Activated T-cell treated with anti-CD3 and anti-CD28 coated beads, Interleukin-2, amount 50 U/mL, for 72 hours (primary cell): ENCODE measurements at regions not wholly inside any gene's neighbourhood (a gene's known extent, or its start where the extent isn't known, plus 50 kb on each side); places are given as distances from the start of the nearest gene placed in this dataset.
"Not testable (repeated sequence)": the region's sequence is repeated elsewhere in the genome, so short reads cannot be mapped to it uniquely, and the experiment has no call there.

ENCODE experiments used
- ATAC-seq, 2 donors: fragments of 150-1000 bp; cut with Tn5 transposase; replicated peaks in 1 of 2; 2 replicates each; pipeline ENCODE4 v1.10.0; 2021; ENCODE audit warnings: moderate library complexity in 2 of 2, mild to moderate bottlenecking in 1 of 2
- DNase-seq, 2 donors: peaks; one replicate each; pipeline ENCODE4 v3.0.0; 2021 to 2022; ENCODE audit warnings: mixed read lengths in 1 of 2
- H3K27ac Mint-ChIP-seq: one replicate; pipeline ENCODE4 v1.8.0; 2022; ENCODE audit warnings: mild to moderate bottlenecking, moderate library complexity, mixed read lengths
- H3K27me3 Mint-ChIP-seq: one replicate; pipeline ENCODE4 v1.8.0; 2022; ENCODE audit warnings: low read depth, mixed read lengths
- H3K36me3 Mint-ChIP-seq, 2 donors: one replicate each; pipeline ENCODE4 v1.8.0; 2022; ENCODE audit warnings: mixed read lengths in 2 of 2, mild to moderate bottlenecking in 1 of 2; ENCODE audit not compliant: insufficient read depth in 2 of 2
- H3K4me1 Mint-ChIP-seq: one replicate; pipeline ENCODE4 v1.8.0; 2022; ENCODE audit warnings: low read depth, mixed read lengths
- H3K4me3 Mint-ChIP-seq, 2 donors: one replicate each; pipeline ENCODE4 v1.8.0; 2022; ENCODE audit warnings: mild to moderate bottlenecking in 2 of 2, mixed read lengths in 2 of 2, moderate library complexity in 2 of 2
- H3K9me3 Mint-ChIP-seq, 2 donors: one replicate each; pipeline ENCODE4 v1.8.0; 2022; ENCODE audit warnings: mixed read lengths in 2 of 2

DNA sequence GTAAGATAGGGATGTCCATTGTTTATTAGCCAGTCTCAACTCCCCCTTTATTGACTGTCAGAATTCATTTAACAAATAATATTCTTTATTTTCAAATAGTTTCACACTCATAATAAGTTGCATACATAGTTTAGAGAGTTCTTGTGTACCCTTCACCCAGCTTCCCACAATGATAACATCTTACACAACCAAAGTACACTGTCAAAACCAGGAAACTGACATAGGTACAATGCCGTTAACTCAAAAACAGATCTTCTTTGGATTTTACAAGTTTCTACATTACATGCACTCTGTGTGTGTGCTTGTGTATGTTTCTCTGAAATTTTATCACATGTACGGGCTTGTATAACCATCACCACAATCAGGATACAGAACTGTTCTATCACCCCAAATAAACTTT is 64.4 kb upstream of the IFNLR1 start:
- no peaks in the 10 kb centered on the region for H3K9me3 Mint-ChIP-seq
- DNase-seq (no peak), ATAC-seq (no peak)
- no peak overlapping the region for H3K4me3 Mint-ChIP-seq
- H3K4me1 Mint-ChIP-seq, result no peaks in the 10 kb centered on the region
- H3K27me3 Mint-ChIP-seq, result no peaks in the 10 kb centered on the region
- H3K27ac Mint-ChIP-seq, result no peak overlapping the region
- H3K36me3 Mint-ChIP-seq, result no peaks in the 10 kb centered on the region

DNA sequence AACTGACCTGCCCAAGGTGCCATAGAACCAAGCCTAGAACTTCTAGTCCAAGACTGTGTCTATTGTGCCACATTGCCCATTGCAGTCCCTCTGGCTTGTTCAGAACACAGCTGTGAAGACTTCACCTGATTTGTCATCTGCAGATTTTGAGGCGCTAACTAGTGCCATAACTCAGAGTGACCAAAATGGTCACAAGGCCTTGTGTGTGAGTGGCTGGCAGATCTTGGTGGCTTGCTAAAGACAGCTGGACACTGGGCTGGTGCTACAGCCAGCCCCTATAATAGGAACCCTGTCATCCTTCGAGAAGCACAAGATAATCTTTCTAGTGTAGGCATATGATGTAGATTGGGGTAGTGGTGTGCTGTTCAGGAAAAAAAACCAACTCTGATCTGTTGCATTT is 63.7 kb upstream of the IFNLR1 start:
- DNase-seq (no peak), ATAC-seq (no peak)
- Mint-ChIP-seq H3K4me1 (no peaks in the 10 kb centered on the region), H3K27me3 (no peaks in the 10 kb centered on the region), H3K4me3 (no peak overlapping the region), H3K9me3 (no peaks in the 10 kb centered on the region), H3K36me3 (no peaks in the 10 kb centered on the region), H3K27ac (no peak overlapping the region)

DNA sequence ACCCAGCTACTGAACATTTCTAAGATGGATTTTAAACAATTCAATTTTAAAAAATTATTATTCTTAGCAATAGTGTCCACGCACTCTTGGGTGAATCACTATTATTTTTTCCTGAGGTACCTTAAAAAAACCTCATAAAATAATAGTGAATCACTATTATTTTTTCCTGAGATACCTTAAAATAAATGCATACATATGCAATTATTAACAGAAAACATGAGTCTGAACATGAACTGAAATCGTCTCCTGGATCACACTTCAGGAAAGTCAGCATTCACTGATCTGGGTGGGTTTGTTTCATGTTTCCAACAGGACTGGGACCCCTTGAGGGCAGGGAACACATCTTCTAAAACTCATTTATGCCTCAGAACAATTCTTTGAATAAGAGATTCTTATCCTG is 63.1 kb upstream of the IFNLR1 start:
- H3K4me3 Mint-ChIP-seq, result no peak overlapping the region
- H3K9me3 Mint-ChIP-seq, result no peaks in the 10 kb centered on the region
- DNase-seq (no peak), ATAC-seq (no peak)
- H3K27me3 Mint-ChIP-seq, result no peaks in the 10 kb centered on the region
- H3K27ac Mint-ChIP-seq, result no peak overlapping the region
- H3K36me3 Mint-ChIP-seq, result no peaks in the 10 kb centered on the region
- no peaks in the 10 kb centered on the region for H3K4me1 Mint-ChIP-seq

DNA sequence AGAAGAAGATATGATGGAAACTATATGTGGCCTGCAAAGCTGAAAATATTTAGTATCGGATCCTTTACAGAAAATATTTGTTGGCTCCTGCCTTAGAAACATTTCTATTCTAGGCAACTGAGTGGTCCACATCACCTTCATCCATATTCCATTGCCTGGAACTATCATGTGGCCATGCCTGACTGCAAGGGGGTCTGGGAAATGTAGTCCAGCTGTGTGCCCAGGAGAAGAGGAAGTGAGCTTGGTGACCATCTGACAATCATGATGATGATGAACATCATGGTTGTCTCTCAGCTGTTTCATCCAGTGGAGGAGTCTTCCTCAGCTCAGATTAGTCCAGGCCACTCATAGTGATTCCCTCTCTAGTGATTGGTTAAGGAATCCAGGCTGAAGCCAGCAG is 61.8 kb upstream of the IFNLR1 start:
- DNase-seq (no peak), ATAC-seq (no peak)
- Mint-ChIP-seq H3K27me3 (no peaks in the 10 kb centered on the region), H3K4me3 (no peak overlapping the region), H3K36me3 (no peaks in the 10 kb centered on the region), H3K4me1 (no peaks in the 10 kb centered on the region), H3K27ac (no peak overlapping the region), H3K9me3 (no peaks in the 10 kb centered on the region)

DNA sequence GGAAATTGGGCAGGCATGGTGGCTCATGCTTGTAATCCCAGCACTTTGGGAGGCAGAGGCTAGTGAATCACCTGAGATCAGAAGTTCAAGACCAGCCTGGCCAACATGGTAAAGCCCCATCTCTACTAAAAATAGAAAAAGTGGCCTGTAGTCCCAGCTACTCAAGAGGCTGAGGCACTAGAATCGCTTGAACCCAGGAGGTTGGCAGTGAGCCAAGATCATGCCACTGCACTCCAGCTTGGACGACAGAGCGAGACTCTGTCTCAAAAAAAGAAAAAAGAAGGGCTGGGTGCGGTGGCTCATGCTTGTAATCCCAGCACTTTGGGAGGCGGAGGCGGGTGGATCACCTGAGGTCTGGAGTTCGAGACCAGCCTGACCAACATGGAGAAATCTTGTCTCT is 60.2 kb upstream of the IFNLR1 start:
- not testable (repeated sequence) for DNase-seq

DNA sequence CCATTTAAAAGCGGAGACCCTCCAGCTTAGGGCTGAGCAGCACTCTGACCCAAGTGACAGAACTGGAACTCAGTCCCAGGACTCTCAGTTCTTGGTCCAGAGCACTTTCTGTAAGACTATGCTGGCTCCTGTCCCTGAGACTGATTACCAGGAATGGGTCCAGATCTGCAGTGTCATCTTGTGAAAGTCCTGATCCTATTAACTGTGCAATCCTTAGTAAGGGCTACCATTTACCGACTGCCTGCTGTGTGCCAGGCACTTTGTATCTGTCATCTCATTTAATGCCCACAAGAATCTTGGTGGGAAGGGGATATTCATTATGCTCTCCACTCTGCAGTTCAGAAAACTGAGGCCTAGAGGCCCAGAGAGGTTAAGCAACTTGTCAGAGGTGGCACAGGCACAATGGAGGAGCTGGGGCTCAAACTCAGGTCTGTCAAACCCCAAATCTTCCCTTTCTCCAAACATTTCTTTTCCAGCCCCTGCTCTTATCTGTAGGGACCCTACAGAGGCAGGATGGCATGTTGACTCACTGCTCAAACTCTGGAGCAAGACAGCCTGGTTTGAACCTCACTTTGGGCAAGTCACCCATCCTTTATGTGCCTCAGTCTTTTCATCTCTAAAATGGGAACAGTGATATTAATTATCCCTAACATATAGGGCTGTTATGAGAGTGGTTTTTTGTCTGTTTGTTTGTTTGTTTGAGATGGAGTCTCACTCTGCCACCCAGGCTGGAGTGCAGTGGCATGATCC is 57.6 kb upstream of the IFNLR1 start:
- H3K27ac Mint-ChIP-seq, result no peak overlapping the region
- DNase-seq, result no peak
- no peak for ATAC-seq

More for the DNA sequence above, 60.2 kb upstream of the IFNLR1 start:
- H3K4me3 Mint-ChIP-seq, H3K9me3 Mint-ChIP-seq, H3K4me1 Mint-ChIP-seq, H3K36me3 Mint-ChIP-seq, ATAC-seq, H3K27me3 Mint-ChIP-seq, H3K27ac Mint-ChIP-seq: not testable (repeated sequence)

DNA sequence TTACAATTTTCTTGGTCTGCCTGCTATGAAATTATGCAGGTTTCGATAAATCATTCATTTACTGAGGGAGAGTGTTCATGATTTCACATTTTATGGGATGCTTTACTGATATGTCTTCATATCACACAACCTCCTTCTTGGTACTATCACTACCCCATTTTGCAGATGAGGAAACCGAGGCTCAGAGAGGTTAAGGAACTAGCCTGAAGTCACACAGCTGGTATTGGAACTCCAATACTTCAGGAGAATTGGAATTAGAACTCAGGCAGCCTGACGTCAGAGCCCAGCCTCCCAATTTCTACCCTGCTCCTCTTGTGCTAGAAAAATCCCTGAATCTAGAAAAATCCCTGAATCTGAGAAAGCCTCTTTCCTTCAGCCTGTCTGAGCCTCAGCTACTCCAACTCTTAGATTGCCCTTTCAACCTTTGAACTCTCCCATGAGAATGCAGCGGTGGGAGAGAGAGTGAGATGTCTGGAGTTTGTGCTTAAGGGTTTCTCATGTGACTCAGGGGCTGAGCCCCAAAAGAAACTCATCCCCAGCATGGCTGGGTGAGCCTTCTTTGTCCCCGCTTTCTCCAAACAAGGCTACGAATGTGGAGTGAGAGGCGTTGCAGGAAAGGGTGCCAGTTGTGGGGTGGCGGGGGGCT is 50.8 kb upstream of the IFNLR1 start:
- no peak for DNase-seq
- peaks cover 0 to 2% of the 10 kb centered on the region in 2 donors for H3K36me3 Mint-ChIP-seq
- peaks cover 0 to 6% of the 10 kb centered on the region in 2 donors for H3K9me3 Mint-ChIP-seq
- H3K27me3 Mint-ChIP-seq, result peaks cover 17% of the 10 kb centered on the region
- no peak for ATAC-seq
- H3K27ac Mint-ChIP-seq, result no peak overlapping the region
- peaks cover 19% of the 10 kb centered on the region for H3K4me1 Mint-ChIP-seq
- H3K4me3 Mint-ChIP-seq, result no peak overlapping the region

More for the DNA sequence above, 57.6 kb upstream of the IFNLR1 start:
- Mint-ChIP-seq H3K27me3 (no peaks in the 10 kb centered on the region), H3K4me3 (no peak overlapping the region), H3K9me3 (peaks cover 0 to 5% of the 10 kb centered on the region in 2 donors), H3K36me3 (no peaks in the 10 kb centered on the region), H3K4me1 (no peaks in the 10 kb centered on the region)

DNA sequence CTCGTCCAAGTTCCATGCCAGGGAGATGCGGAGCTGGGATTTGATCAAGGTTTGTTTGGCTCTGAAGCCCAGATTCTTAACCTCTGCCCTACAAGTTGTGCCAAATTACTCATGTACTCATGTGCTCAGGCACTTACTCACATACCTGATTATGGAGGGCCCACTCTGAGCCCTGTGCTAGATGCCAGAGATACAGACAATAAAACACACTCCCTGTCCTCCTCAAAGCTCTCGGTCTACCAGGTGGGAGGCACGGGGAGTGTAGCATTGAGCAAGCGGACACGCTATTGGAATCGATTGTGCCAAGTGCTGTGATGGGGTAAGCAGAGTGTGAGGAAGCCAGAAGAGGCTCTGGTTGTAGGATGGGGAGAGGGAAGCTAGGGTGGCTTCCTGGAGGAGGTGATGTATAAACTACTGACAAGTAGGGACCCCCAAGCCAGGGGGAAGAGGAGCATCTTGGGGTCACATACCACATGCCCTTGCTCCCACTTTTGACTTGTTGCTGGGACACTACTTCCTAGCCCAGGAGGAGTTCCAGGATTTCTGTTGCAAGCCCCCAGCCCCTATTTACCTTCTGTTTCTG is 49.8 kb upstream of the IFNLR1 start:
- peak overlapping the region; percentile 49 to 56 for H3K4me3 Mint-ChIP-seq
- ATAC-seq, result peak; percentile 61 to 68

More for the DNA sequence above, 49.8 kb upstream of the IFNLR1 start:
- H3K9me3 Mint-ChIP-seq, result peaks cover 0 to 6% of the 10 kb centered on the region in 2 donors
- H3K36me3 Mint-ChIP-seq, result peaks cover 0 to 2% of the 10 kb centered on the region in 2 donors
- peaks cover 21% of the 10 kb centered on the region for H3K4me1 Mint-ChIP-seq
- H3K27ac Mint-ChIP-seq, result no peak overlapping the region
- DNase-seq, result no peak
- H3K27me3 Mint-ChIP-seq, result peaks cover 17% of the 10 kb centered on the region
